Ovary (tissue), 3 donors: ENCODE measurements at regions not wholly inside any gene's neighbourhood (a gene's known extent, or its start where the extent isn't known, plus 50 kb on each side); places are given as distances from the start of the nearest gene placed in this dataset.

Experiments used
- CTCF ChIP-seq, 3 donors: fragments of 450-650 bp in 2 of 3; fragments of 200-600 bp in 1 of 3; IDR thresholded peaks; one replicate each; pipeline versions ENCODE4 v1.5.1 to v1.8.0; 2016 to 2022; ENCODE audit warnings: antibody characterized with exemption in 3 of 3, mild to moderate bottlenecking in 1 of 3
- POLR2A ChIP-seq: fragments of 450-650 bp; IDR thresholded peaks from one replicate; pipeline ENCODE4 v1.6.1; 2017; ENCODE audit warnings: antibody characterized with exemption, mild to moderate bottlenecking, moderate library complexity
- donor health status: DM: no; HTN: no; CAD: no.

GRCh38 chr12:39043424-39043822 is 138.0 kb upstream of the CPNE8 start:
- TF ChIP-seq POLR2A (no peak), CTCF (IDR thresholded peaks at IDR 0.05) (no peak)
